GM13976 (cell line): ENCODE measurements at regions not wholly inside any gene's neighbourhood (a gene's known extent, or its start where the extent isn't known, plus 50 kb on each side); places are given as distances from the start of the nearest gene placed in this dataset.
"Not testable (repeated sequence)": the region's sequence is repeated elsewhere in the genome, so short reads cannot be mapped to it uniquely, and the experiment has no call there.

Source experiments
- DNase-seq: peaks from one replicate; pipeline ENCODE4 v3.0.0; 2012; ENCODE audit warnings: low spot score
- in situ Hi-C: fragments of 300-500 bp; cut with MboI; formaldehyde crosslinking; loops from one replicate; pipeline ENCODE4 v1.12.0; 2022; ENCODE audit warnings: low sequenced_read_pairs, mixed read lengths, inconsistent platforms; ENCODE audit not compliant: unreplicated experiment
- TF ChIP-seq, protein P1 (sequence below): IDR thresholded peaks from 2 replicates; pipeline ENCODE4 v1.5.1; 2012; ENCODE audit warnings: borderline replicate concordance, mild to moderate bottlenecking; ENCODE audit not compliant: insufficient read depth; ENCODE audit errors: extremely low read depth, missing control alignments, control extremely low read depth

DNA sequence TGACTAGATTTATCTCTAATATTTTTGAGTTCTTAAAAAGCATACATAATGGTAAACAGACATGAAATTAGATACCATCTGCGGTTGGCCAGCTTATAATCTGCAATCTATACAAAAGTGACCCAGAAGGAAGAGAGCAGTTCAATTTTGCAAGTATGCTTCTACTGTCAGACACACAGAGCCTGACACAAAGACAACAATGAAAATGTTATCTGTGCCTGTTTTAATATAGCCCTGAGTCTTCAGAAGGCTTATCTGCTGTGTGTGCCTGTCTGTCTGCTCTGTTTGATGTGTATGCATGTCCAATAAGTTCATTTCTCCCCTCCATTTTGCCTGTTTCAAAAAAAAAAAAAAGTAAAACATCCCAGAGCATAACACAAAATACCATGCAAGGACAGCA lies 73.3 kb upstream of the FHIP2A start:
- DNase-seq = no peak
- in situ Hi-C loops = no loop called here
- TF ChIP-seq, protein P1, sequence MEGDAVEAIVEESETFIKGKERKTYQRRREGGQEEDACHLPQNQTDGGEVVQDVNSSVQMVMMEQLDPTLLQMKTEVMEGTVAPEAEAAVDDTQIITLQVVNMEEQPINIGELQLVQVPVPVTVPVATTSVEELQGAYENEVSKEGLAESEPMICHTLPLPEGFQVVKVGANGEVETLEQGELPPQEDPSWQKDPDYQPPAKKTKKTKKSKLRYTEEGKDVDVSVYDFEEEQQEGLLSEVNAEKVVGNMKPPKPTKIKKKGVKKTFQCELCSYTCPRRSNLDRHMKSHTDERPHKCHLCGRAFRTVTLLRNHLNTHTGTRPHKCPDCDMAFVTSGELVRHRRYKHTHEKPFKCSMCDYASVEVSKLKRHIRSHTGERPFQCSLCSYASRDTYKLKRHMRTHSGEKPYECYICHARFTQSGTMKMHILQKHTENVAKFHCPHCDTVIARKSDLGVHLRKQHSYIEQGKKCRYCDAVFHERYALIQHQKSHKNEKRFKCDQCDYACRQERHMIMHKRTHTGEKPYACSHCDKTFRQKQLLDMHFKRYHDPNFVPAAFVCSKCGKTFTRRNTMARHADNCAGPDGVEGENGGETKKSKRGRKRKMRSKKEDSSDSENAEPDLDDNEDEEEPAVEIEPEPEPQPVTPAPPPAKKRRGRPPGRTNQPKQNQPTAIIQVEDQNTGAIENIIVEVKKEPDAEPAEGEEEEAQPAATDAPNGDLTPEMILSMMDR = no peak

DNA sequence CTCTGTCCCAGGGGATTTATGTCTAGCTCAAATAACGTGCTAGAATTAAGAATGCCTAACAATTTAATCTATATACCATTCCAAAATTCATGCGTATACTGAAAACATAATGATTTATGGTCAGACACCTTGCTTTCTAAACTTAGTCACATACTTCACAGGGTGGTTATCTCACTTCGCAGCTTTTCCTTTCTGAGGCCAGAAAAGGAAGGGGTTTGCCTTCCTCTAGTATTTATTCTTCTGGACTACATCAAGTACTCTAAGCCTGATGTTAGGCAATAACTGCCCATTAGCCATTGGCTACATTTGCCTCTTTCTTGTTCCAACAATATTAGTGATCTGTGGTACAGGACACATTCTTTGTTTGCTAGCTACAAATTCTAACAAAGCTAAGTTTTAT lies 72.6 kb upstream of the FHIP2A start:
- no peak for DNase-seq
- in situ Hi-C loops = no loop called here
- TF ChIP-seq, protein P1 = no peak

DNA sequence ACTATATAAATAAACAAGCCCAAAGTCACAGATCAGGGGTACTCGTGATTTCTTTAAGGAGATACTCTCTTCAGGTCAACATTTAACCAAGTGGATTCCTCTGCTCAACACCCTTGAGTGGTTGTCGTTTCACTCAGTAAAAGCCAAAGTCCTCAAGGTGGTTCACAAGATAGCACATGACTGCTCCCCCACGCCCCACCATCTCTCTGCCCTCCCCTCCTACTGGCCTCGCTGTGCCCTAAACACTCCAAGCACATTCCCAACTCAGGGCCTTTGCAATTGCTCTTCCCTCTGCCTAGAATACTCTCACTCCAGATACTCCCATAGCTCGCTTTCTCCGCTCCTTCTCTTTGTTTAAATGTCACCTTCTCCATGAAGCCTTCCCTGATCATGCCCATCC lies 72.1 kb upstream of the FHIP2A start:
- TF ChIP-seq, protein P1 = no peak
- DNase-seq = no peak

DNA sequence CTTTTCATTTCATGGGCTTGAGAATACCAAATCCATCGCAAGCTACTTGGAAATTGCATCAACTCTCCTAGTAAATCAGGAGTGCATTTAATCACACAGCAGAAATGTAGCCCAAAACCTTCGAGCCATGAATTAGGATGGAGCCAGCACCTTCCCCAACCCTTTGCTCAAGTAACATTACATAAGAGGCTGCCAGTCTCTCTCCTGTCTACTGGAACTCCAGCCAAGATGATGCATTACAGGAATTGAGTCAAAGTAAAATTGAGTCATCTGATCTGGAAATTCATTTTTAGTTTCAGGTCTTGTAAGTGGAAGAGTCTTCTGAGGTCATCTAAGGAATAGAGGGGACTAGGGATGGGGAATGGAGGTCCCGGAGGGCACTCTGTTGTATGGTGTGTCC lies 69.7 kb upstream of the FHIP2A start:
- no peak for DNase-seq
- TF ChIP-seq, protein P1 = no peak
- in situ Hi-C loops = no loop called here

More for the DNA sequence above, 72.1 kb upstream of the FHIP2A start:
- in situ Hi-C loops = no loop called here

DNA sequence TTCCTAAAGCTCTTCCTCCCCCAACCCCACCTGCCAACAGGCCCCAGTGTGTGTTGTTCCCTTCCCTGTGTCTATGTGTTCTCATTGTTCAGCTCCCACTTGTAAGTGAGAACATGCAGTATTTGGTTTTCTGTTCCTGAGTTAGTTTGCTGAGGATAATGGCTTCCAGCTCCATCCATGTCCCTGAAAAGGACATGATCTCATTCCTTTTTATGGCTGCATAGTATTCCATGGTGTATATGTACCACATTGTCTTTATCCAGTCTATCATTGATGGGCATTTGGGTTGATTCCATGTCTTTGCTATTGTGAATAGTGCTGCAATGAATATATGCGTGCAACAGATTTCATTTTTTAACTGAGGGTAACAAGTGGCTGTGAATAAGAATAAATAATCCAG lies 69.0 kb upstream of the FHIP2A start:
- in situ Hi-C loops, DNase-seq: not testable (repeated sequence)

DNA sequence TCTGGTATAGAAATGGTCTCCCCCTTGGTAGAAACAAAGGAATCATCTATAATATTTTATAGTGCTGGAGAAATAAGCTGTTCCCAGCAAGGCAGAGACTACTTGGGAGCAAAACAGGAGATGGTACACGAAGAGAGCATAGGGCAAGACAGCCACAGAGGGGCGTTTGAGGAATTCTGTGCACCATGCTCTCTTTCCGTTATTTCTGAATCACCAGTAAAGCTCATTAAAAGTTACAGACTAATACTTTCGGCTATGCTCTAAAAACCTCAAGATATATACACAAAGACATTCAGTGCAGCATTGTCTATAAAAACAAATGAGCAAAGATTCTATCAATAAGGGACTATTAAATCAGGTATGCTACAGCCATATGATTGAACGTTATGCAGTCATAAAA lies 68.5 kb upstream of the FHIP2A start:
- TF ChIP-seq, protein P1 = no peak
- in situ Hi-C loops = no loop called here
- no peak for DNase-seq

- in situ Hi-C loops = no loop called here
- TF ChIP-seq, protein P1 = no peak
- no peak for DNase-seq
These were observed 66.9 kb upstream of the FHIP2A start for GRCh38 chr10:114754445-114755320.
